Gastroesophageal sphincter (tissue), 4 donors: ENCODE measurements at regions not wholly inside any gene's neighbourhood (a gene's known extent, or its start where the extent isn't known, plus 50 kb on each side); places are given as distances from the start of the nearest gene placed in this dataset.

Experiments used
- ATAC-seq: fragments of 150-250 bp; one replicate; pipeline ENCODE4 v1.9.1; 2016; ENCODE audit warnings: mild to moderate bottlenecking, moderate library complexity
- H3K27ac ChIP-seq, 4 donors: fragments of 200-600 bp; sonication (generic) in 3 of 4; 1 replicate in 3 of 4; 2 replicates in 1 of 4; pipeline ENCODE4 v1.5.1; 2016 to 2019
- H3K27me3 ChIP-seq: fragments of 200-600 bp; sonication (generic); one replicate; pipeline ENCODE4 v1.5.1; 2019
- H3K36me3 ChIP-seq, 2 donors: fragments of 200-600 bp; sonication (generic); one replicate each; pipeline ENCODE4 v1.5.1; 2019; ENCODE audit warnings: control low read depth in 1 of 2
- H3K4me1 ChIP-seq, 3 donors: fragments of 200-600 bp; sonication (generic); 1 replicate in 2 of 3; 2 replicates in 1 of 3; pipeline ENCODE4 v1.5.1; 2016 to 2019; ENCODE audit warnings: control low read depth in 2 of 3
- H3K4me3 ChIP-seq, 2 donors: fragments of 200-600 bp; sonication (generic); one replicate each; pipeline ENCODE4 v1.5.1; 2019; ENCODE audit warnings: mild to moderate bottlenecking in 1 of 2, moderate library complexity in 1 of 2
- H3K9me3 ChIP-seq, 3 donors: fragments of 200-600 bp; sonication (generic); one replicate each; pipeline ENCODE4 v1.5.1; 2017 to 2019; ENCODE audit warnings: control low read depth in 2 of 3
- CTCF ChIP-seq, 4 experiments: fragments of 200-600 bp in 2 of 4; fragments of 450-650 bp in 2 of 4; sonication (generic) in 1 of 4; IDR thresholded peaks; one replicate each; pipeline ENCODE4 v1.5.1; 2017 to 2019; ENCODE audit warnings: antibody characterized with exemption in 4 of 4, mild to moderate bottlenecking in 2 of 4, moderate library complexity in 2 of 4
- EP300 ChIP-seq: sonication (generic); formaldehyde crosslinking; IDR thresholded peaks from one replicate; pipeline ENCODE4 v1.6.1; 2017; ENCODE audit warnings: antibody characterized with exemption, mild to moderate bottlenecking
- POLR2A ChIP-seq, 2 donors: fragments of 450-650 bp; IDR thresholded peaks; one replicate each; pipeline ENCODE4 v1.6.1; 2017; ENCODE audit warnings: antibody characterized with exemption in 2 of 2, mild to moderate bottlenecking in 2 of 2, moderate library complexity in 1 of 2
- POLR2AphosphoS5 ChIP-seq: sonication (generic); formaldehyde crosslinking; IDR thresholded peaks from one replicate; pipeline ENCODE4 v1.6.1; 2017; ENCODE audit warnings: antibody characterized with exemption
- WGBS, 2 donors: methylation state at CpG; one replicate each; pipeline ENCODE4 v1.1.5; 2018; ENCODE audit warnings: low coverage in 1 of 2; 5-methylcytosine and 5-hydroxymethylcytosine counted together

DNA sequence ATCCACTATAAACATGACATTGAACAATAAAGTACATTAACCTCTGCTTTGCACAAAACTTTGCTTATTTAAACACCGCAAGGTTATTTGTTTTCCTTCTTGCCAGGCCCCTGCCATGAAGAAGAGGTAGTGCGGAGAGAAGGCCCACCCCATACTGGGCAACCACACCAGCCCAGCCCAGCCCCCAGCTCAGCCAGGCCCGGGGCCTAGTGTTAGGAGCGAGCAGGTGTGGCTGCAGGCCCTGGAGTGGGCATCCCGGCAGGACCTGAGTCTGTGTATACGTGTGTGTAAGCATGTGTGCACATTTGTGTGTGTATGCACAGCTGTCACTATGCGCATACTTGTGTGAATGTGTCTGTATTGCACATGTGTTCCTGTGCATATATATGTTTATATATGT, 90.4 kb upstream of the MVB12B start:
- 67 to 89% methylated on average over 1 to 4 of the region's 7 CpGs for WGBS, 2 donors
- H3K36me3 ChIP-seq, result no peaks in the 10 kb centered on the region
- no peak overlapping the region for H3K4me3 ChIP-seq
- TF ChIP-seq EP300, result no peak
- no peak for TF ChIP-seq POLR2A (IDR thresholded peaks at IDR 0.05)
- TF ChIP-seq POLR2AphosphoS5, result no peak
- TF ChIP-seq CTCF (IDR thresholded peaks at IDR 0.05), result no peak
- H3K4me1 ChIP-seq, result no peaks in the 10 kb centered on the region
- ATAC-seq, result no peak
- no peak overlapping the region for H3K27ac ChIP-seq
- H3K9me3 ChIP-seq, result no peaks in the 10 kb centered on the region
- H3K27me3 ChIP-seq, result no peaks in the 10 kb centered on the region

DNA sequence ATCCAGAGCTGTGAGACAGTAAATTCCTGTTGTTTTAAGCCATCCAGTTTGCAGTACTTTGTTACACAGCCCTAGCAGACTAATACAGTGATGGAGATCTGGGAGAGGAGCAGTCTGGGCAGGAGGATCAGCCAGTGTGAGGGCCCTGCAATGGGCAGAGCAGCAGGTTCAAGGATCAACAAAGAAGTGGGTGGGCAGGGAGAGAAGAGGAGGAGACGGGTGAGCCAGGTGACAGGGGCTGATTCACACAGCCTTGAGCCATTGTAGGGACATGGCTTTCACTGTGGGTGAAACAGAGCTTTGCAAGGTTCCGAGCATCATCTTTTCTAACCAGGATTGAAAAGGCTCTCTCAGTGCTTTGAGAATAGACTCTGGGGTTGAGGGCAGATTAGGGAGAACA, 88.2 kb upstream of the MVB12B start:
- no peak overlapping the region for H3K27ac ChIP-seq
- no peaks in the 10 kb centered on the region for H3K27me3 ChIP-seq
- WGBS, 2 donors, result 88 to 93% methylated on average over 2 of the region's 2 CpGs
- ATAC-seq, result no peak
- no peak overlapping the region for H3K4me3 ChIP-seq
- peaks cover 0 to 7% (median 0%) of the 10 kb centered on the region in 3 donors for H3K9me3 ChIP-seq
- H3K4me1 ChIP-seq, result no peaks in the 10 kb centered on the region
- H3K36me3 ChIP-seq, result no peaks in the 10 kb centered on the region
- TF ChIP-seq POLR2A (IDR thresholded peaks at IDR 0.05) (no peak), POLR2AphosphoS5 (no peak), CTCF (IDR thresholded peaks at IDR 0.05) (no peak), EP300 (no peak)

DNA sequence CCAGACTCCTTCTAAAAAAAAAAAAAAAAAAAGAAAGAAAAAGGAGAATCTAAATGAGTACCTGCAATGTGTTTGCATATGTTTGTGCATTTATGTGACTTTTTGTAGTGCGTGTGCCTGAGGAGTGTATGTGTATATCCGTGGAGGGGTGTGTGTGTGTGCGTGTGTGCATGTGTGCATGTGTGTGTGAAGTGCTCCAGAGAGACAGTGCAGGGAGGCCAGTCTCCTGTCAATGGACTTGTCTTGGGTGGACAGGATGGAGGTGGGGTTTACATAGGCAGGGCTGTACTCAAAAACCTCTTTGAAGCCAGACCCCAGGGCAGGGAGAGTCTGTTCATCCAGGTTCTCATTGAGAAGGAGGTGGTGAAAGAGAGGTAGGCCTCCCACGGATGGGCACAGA, 87.1 kb upstream of the MVB12B start:
- ATAC-seq, result no peak
- H3K36me3 ChIP-seq, result no peaks in the 10 kb centered on the region
- H3K27me3 ChIP-seq, result no peaks in the 10 kb centered on the region
- TF ChIP-seq POLR2AphosphoS5 (no peak), EP300 (no peak), POLR2A (IDR thresholded peaks at IDR 0.05) (no peak), CTCF (IDR thresholded peaks at IDR 0.05) (no peak)
- no peak overlapping the region for H3K27ac ChIP-seq
- peaks cover 0 to 18% (median 0%) of the 10 kb centered on the region in 3 donors for H3K9me3 ChIP-seq
- no peaks in the 10 kb centered on the region for H3K4me1 ChIP-seq
- H3K4me3 ChIP-seq, result no peak overlapping the region
- WGBS, 2 donors, result 84 to 90% methylated on average over 2 to 4 of the region's 4 CpGs

- H3K27me3 ChIP-seq, result no peaks in the 10 kb centered on the region
- no peak for ATAC-seq
- no peaks in the 10 kb centered on the region for H3K36me3 ChIP-seq
- TF ChIP-seq EP300 (no peak), CTCF (IDR thresholded peaks at IDR 0.05) (no peak), POLR2AphosphoS5 (no peak), POLR2A (IDR thresholded peaks at IDR 0.05) (no peak)
- no peaks in the 10 kb centered on the region for H3K4me1 ChIP-seq
- H3K27ac ChIP-seq, result no peak overlapping the region
- H3K9me3 ChIP-seq, result peaks cover 0 to 25% (median 0%) of the 10 kb centered on the region in 3 donors
- WGBS, 2 donors, result 25 to 71% methylated on average over 1 of the region's 1 CpG
- no peak overlapping the region for H3K4me3 ChIP-seq
Measured at GRCh38 chr9:126240835-126241234, 85.8 kb upstream of the MVB12B start.

GRCh38 chr9:126248680-126249079, 77.9 kb upstream of the MVB12B start:
- H3K4me1 ChIP-seq, result no peaks in the 10 kb centered on the region
- H3K4me3 ChIP-seq, result no peak overlapping the region
- H3K9me3 ChIP-seq, result peaks cover 0 to 15% (median 0%) of the 10 kb centered on the region in 3 donors
- H3K27me3 ChIP-seq, result no peaks in the 10 kb centered on the region
- H3K36me3 ChIP-seq, result no peaks in the 10 kb centered on the region
- WGBS, 2 donors, result 76 to 100% methylated on average over 1 to 3 of the region's 3 CpGs
- ATAC-seq, result no peak
- TF ChIP-seq EP300 (no peak), CTCF (IDR thresholded peaks at IDR 0.05) (no peak), POLR2AphosphoS5 (no peak), POLR2A (IDR thresholded peaks at IDR 0.05) (no peak)
- no peak overlapping the region for H3K27ac ChIP-seq
